ENCODE measurements at regions not wholly inside any gene's neighbourhood (a gene's known extent, or its start where the extent isn't known, plus 50 kb on each side); places are given as distances from the start of the nearest gene placed in this dataset.

- no peak for TF ChIP-seq FOXM1 (IDR thresholded peaks at IDR 0.05; ENCODE audit: borderline replicate concordance)
- TF ChIP-seq PKNOX1 (IDR thresholded peaks at IDR 0.05) = no peak
- no peak for TF ChIP-seq TARDBP (IDR thresholded peaks at IDR 0.05)
- no peak for TF ChIP-seq SP1 (IDR thresholded peaks at IDR 0.05)
- no peak for TF ChIP-seq FOXA1 (IDR thresholded peaks at IDR 0.05)
Observed at GRCh38 chr2:237020090-237020489, 65.6 kb upstream of the COPS8 start.

All from HEK293T (cell line).